ENCODE measurements at regions not wholly inside any gene's neighbourhood (a gene's known extent, or its start where the extent isn't known, plus 50 kb on each side); places are given as distances from the start of the nearest gene placed in this dataset.
A peak's percentile ranks its signal among the peaks of the same experiment; 100 is the strongest.

DNA sequence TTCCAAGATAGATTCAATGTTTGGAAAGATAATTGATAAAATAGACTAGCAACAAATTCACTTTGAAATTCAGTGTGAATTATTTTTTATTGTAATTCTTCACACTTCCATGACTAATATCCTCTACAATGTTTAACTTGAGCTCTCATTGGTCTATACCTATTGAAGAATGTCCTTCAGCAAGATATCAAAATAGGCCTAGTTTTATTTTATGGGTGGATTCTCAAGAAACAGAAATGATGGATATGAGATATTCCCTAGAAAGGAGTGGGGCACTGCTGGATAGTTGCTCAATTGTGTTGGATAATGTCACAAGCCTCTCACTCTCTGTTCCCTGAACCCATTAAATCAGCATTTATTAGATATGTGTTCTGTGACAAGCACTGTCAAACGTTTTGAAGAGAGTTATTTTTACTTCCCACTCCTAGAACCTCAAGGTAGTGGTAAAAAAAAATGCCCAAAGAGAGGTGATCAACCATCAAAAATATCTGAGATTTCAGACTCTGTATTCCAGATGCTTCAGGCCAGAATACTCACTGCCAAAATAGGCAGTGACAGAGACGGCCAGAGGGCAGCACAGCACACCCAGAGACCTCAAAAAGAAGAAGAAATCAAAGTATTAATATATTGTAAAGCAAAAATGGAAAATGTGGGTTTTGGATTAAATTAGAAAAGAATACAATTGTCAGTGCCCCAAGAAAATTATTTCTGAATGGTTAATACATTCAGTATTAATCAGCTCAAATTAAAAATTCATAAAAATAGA is 87.5 kb downstream of the TRIB2 start:
- Histone ChIP-seq H2AFZ (ENCODE audit: control insufficient read depth, low read length) (no peak overlapping the region), H3K9me1 (ENCODE audit: control insufficient read depth, extremely low read depth, insufficient read depth, low read length) (no peaks in the 10 kb centered on the region), H3K9me3 (ENCODE audit: control insufficient read depth, low read depth, low read length) (no peaks in the 10 kb centered on the region), H3K9ac (ENCODE audit: control insufficient read depth, extremely low read depth, insufficient read depth, low read length) (no peak overlapping the region), H3K79me2 (ENCODE audit: control insufficient read depth, insufficient read depth, low read length) (no peaks in the 10 kb centered on the region), H3K27me3 (ENCODE audit: control insufficient read depth, extremely low read depth, insufficient read depth, low read length) (no peaks in the 10 kb centered on the region), H3K4me2 (ENCODE audit: control insufficient read depth, extremely low read depth, insufficient read depth, low read depth, low read length) (no peak overlapping the region), H3K36me3 (ENCODE audit: control insufficient read depth in 2 of 2, extremely low read depth in 1 of 2, insufficient read depth in 2 of 2, low read length in 2 of 2) (no peaks in the 10 kb centered on the region), H4K20me1 (ENCODE audit: control insufficient read depth, extremely low read depth, insufficient read depth, low read length) (no peaks in the 10 kb centered on the region), H3K4me1 (ENCODE audit: control insufficient read depth, extremely low read depth, insufficient read depth, low read length) (no peaks in the 10 kb centered on the region), H3K4me3 (ENCODE audit: control insufficient read depth in 2 of 3, extremely low read depth in 1 of 3, insufficient read depth in 2 of 3, low read depth in 1 of 3, low read length in 3 of 3) (no peak overlapping the region), H3K27ac (ENCODE audit: control insufficient read depth, insufficient read depth, low read length) (no peak overlapping the region)
- DNase-seq (ENCODE audit: low read depth, low spot score) (no peak), FAIRE-seq (no peak)
- TF ChIP-seq EZH2 (IDR thresholded peaks at IDR 0.05; ENCODE audit: low read length): no peak
- TF ChIP-seq, protein P1, sequence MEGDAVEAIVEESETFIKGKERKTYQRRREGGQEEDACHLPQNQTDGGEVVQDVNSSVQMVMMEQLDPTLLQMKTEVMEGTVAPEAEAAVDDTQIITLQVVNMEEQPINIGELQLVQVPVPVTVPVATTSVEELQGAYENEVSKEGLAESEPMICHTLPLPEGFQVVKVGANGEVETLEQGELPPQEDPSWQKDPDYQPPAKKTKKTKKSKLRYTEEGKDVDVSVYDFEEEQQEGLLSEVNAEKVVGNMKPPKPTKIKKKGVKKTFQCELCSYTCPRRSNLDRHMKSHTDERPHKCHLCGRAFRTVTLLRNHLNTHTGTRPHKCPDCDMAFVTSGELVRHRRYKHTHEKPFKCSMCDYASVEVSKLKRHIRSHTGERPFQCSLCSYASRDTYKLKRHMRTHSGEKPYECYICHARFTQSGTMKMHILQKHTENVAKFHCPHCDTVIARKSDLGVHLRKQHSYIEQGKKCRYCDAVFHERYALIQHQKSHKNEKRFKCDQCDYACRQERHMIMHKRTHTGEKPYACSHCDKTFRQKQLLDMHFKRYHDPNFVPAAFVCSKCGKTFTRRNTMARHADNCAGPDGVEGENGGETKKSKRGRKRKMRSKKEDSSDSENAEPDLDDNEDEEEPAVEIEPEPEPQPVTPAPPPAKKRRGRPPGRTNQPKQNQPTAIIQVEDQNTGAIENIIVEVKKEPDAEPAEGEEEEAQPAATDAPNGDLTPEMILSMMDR (optimal IDR thresholded peaks at IDR 0.05 in 1 of 3, IDR thresholded peaks at IDR 0.05 in 1 of 3, conservative IDR thresholded peaks at IDR 0.05 in 1 of 3; ENCODE audit: extremely low read depth in 1 of 3, insufficient read depth in 2 of 3, low read length in 3 of 3): peak in 1 of 3 experiments; percentile 22
- dilution Hi-C loops (cut with MboI; ENCODE audit: extremely low pct_ligation_motif_present, low sequenced_read_pairs): no loop called here

DNA sequence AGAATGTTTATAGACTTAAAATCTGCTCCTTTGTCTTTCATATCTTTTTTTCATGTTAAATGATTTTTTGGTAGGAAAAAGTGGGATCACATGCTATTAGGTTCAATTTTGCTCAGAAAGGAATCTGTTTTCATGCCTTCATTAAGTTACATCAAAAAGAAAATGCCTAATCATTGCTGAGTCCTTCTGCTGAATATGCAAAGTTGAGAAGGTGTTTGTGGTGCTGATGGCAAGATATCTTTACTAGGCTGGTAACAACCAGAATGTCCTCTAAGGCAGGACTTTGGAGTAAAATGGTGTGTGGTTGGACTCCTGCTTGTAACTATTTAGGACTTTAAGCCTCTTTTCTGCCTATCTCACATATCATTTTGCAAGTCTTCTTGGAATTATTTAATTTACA is 88.3 kb downstream of the TRIB2 start:
- Histone ChIP-seq H3K9me1 (ENCODE audit: control insufficient read depth, extremely low read depth, insufficient read depth, low read length) (no peaks in the 10 kb centered on the region), H3K79me2 (ENCODE audit: control insufficient read depth, insufficient read depth, low read length) (no peaks in the 10 kb centered on the region), H4K20me1 (ENCODE audit: control insufficient read depth, extremely low read depth, insufficient read depth, low read length) (no peaks in the 10 kb centered on the region), H3K4me3 (ENCODE audit: control insufficient read depth in 2 of 3, extremely low read depth in 1 of 3, insufficient read depth in 2 of 3, low read depth in 1 of 3, low read length in 3 of 3) (no peak overlapping the region), H3K4me1 (ENCODE audit: control insufficient read depth, extremely low read depth, insufficient read depth, low read length) (no peaks in the 10 kb centered on the region), H3K4me2 (ENCODE audit: control insufficient read depth, extremely low read depth, insufficient read depth, low read depth, low read length) (no peak overlapping the region), H3K27me3 (ENCODE audit: control insufficient read depth, extremely low read depth, insufficient read depth, low read length) (no peaks in the 10 kb centered on the region), H3K27ac (ENCODE audit: control insufficient read depth, insufficient read depth, low read length) (no peak overlapping the region), H3K9me3 (ENCODE audit: control insufficient read depth, low read depth, low read length) (no peaks in the 10 kb centered on the region), H3K36me3 (ENCODE audit: control insufficient read depth in 2 of 2, extremely low read depth in 1 of 2, insufficient read depth in 2 of 2, low read length in 2 of 2) (no peaks in the 10 kb centered on the region), H3K9ac (ENCODE audit: control insufficient read depth, extremely low read depth, insufficient read depth, low read length) (no peak overlapping the region), H2AFZ (ENCODE audit: control insufficient read depth, low read length) (no peak overlapping the region)
- DNase-seq (ENCODE audit: low read depth, low spot score): no peak
- peak; percentile 43 for FAIRE-seq
- dilution Hi-C loops (cut with MboI; ENCODE audit: extremely low pct_ligation_motif_present, low sequenced_read_pairs): no loop called here
- TF ChIP-seq EZH2 (IDR thresholded peaks at IDR 0.05; ENCODE audit: low read length): no peak
- TF ChIP-seq, protein P1 (optimal IDR thresholded peaks at IDR 0.05 in 1 of 3, IDR thresholded peaks at IDR 0.05 in 1 of 3, conservative IDR thresholded peaks at IDR 0.05 in 1 of 3; ENCODE audit: extremely low read depth in 1 of 3, insufficient read depth in 2 of 3, low read length in 3 of 3): no peak
